PC-9 (cell line): ENCODE measurements at regions not wholly inside any gene's neighbourhood (a gene's known extent, or its start where the extent isn't known, plus 50 kb on each side); places are given as distances from the start of the nearest gene placed in this dataset.
"Not testable (repeated sequence)": the region's sequence is repeated elsewhere in the genome, so short reads cannot be mapped to it uniquely, and the experiment has no call there.

ENCODE experiments used
- BruUV-seq: library from RNA; stranded (reverse); fragments of 400-500 nt; replicated peaks from 2 replicates; lab custom pipeline; 2021; lab: Mats Ljungman, UMichigan
- CTCF ChIA-PET: fragments of 300-600 bp; sonication (Branson Sonifier 250); formaldehyde crosslinking; loops from one replicate; lab custom pipeline; 2022; ENCODE audit warnings: antibody characterized with exemption; lab: Charles Lee
- POLR2A ChIA-PET: fragments of 300-600 bp; sonication (Branson Sonifier 250); formaldehyde crosslinking; loops from one replicate; lab custom pipeline; 2022; ENCODE audit warnings: antibody characterized with exemption; ENCODE audit not compliant: unreplicated experiment; lab: Charles Lee
- DNase-seq, 2 experiments: peaks; one replicate each; pipeline versions ENCODE4 v3.0.0 to v3.0.0-alpha.2; 2015 to 2022; ENCODE audit warnings: mixed read lengths in 1 of 2
- H2AFZ ChIP-seq: fragments of 200-600 bp; sonication (generic); 2 replicates; pipeline ENCODE4 v1.8.1; 2017; ENCODE audit warnings: antibody characterized with exemption
- H3F3A ChIP-seq: fragments of 200-600 bp; sonication (generic); 2 replicates; pipeline ENCODE4 v1.8.1; 2017; ENCODE audit warnings: antibody characterized with exemption, mild to moderate bottlenecking, low read depth; ENCODE audit not compliant: insufficient read depth
- H3K27ac ChIP-seq: fragments of 200-600 bp; sonication (generic); 2 replicates; pipeline ENCODE4 v1.6.1; 2016; ENCODE audit warnings: mixed run types
- H3K27me3 ChIP-seq: fragments of 200-600 bp; sonication (generic); 2 replicates; pipeline ENCODE4 v1.6.1; 2016; ENCODE audit warnings: low read depth, mixed run types; ENCODE audit not compliant: insufficient read depth
- H3K36me3 ChIP-seq: fragments of 200-600 bp; sonication (generic); 2 replicates; pipeline ENCODE4 v1.6.1; 2016; ENCODE audit warnings: low read depth, mixed run types
- H3K4me1 ChIP-seq: fragments of 200-600 bp; sonication (generic); replicated peaks from 2 replicates; pipeline ENCODE4 v1.6.1; 2016; ENCODE audit warnings: mixed run types; ENCODE audit not compliant: insufficient read depth
- H3K4me2 ChIP-seq: fragments of 200-600 bp; sonication (generic); 2 replicates; pipeline ENCODE4 v1.6.1; 2017; ENCODE audit warnings: mixed run types
- H3K4me3 ChIP-seq: fragments of 200-600 bp; sonication (generic); 2 replicates; pipeline ENCODE4 v1.6.1; 2016; ENCODE audit warnings: mixed run types
- H3K79me2 ChIP-seq: fragments of 200-600 bp; sonication (generic); 2 replicates; pipeline ENCODE4 v1.6.1; 2017; ENCODE audit warnings: low read depth, mixed run types
- H3K9me2 ChIP-seq: fragments of 200-600 bp; sonication (generic); 2 replicates; pipeline ENCODE4 v1.8.1; 2017; ENCODE audit warnings: mild to moderate bottlenecking; ENCODE audit not compliant: insufficient read depth
- H3K9me3 ChIP-seq: fragments of 200-600 bp; sonication (generic); 2 replicates; pipeline ENCODE4 v1.8.1; 2016; ENCODE audit warnings: low read depth; ENCODE audit not compliant: insufficient read depth
- H4K20me1 ChIP-seq: fragments of 200-600 bp; sonication (generic); 2 replicates; pipeline ENCODE4 v1.8.1; 2017; ENCODE audit not compliant: insufficient read depth
- EZH2 ChIP-seq: fragments of 200-600 bp; sonication (generic); IDR thresholded peaks from 2 replicates; pipeline ENCODE4 v1.8.0; 2017; ENCODE audit warnings: antibody characterized with exemption, low read depth
- intact Hi-C: fragments of 100-400 bp; cut with micrococcal nuclease; formaldehyde crosslinking; loops from one replicate; pipeline ENCODE4 v1.10.0; 2022; ENCODE audit not compliant: unreplicated experiment
- TF ChIP-seq, protein P1 (sequence below): fragments of 200-600 bp; sonication (generic); conservative IDR thresholded peaks from 2 replicates; pipeline ENCODE4 v1.6.1; 2017; ENCODE audit warnings: mixed run types, antibody characterized with exemption, mild to moderate bottlenecking, moderate library complexity

- intact Hi-C loops = no loop called here
- CTCF ChIA-PET = no interaction called here
Measured at GRCh38 chr7:109646124-109646523, 1076.5 kb downstream of the DNAJB9 start.

DNA sequence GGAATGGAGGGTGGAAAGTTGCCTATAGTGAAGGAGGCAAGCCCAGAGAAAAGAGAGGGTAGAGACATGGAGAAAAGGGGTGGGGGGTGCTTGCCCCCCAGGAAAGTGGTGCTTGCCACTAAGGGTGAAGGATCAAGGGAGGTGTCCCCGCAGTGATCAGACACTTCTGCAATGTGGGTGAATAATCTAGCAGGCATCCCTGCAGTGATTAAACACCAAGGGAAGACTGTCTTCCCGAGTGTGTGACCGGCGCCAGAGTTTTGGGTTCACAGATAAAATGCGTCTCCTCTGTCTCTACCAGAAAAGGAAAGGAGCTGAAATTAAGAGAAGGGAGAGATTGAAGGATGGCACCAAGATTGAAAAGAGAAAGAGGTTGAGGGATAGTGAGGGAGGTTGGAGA, 1076.9 kb downstream of the DNAJB9 start:
- DNase-seq, H3K9me2 ChIP-seq, H3K4me2 ChIP-seq, H3F3A ChIP-seq, H3K27me3 ChIP-seq, POLR2A ChIA-PET, H3K36me3 ChIP-seq, H2AFZ ChIP-seq, H3K9me3 ChIP-seq, H3K79me2 ChIP-seq, H4K20me1 ChIP-seq, intact Hi-C loops, H3K4me3 ChIP-seq, CTCF ChIA-PET: not testable (repeated sequence)
- Histone ChIP-seq H3K4me1 (peaks cover 11% of the 10 kb centered on the region; the same call in 1 of the 2 replicates), H3K27ac (peak overlapping the region; percentile 34; the same call in 1 of the 2 replicates)
- BruUV-seq = TSS peak; percentile 76

More at GRCh38 chr7:109646124-109646523, 1076.5 kb downstream of the DNAJB9 start:
- POLR2A ChIA-PET = no interaction called here
- Histone ChIP-seq H3K27ac (no peak overlapping the region), H3K4me3 (no peak overlapping the region), H3K36me3 (no peaks in the 10 kb centered on the region), H3K4me2 (no peak overlapping the region), H2AFZ (no peak overlapping the region), H3K27me3 (no peaks in the 10 kb centered on the region), H3K4me1 (peaks cover 11% of the 10 kb centered on the region; the same call in 1 of the 2 replicates), H3F3A (no peaks in the 10 kb centered on the region), H4K20me1 (no peaks in the 10 kb centered on the region), H3K79me2 (no peaks in the 10 kb centered on the region), H3K9me3 (no peaks in the 10 kb centered on the region), H3K9me2 (no peaks in the 10 kb centered on the region)
- BruUV-seq = no TSS peak
- no peak for TF ChIP-seq EZH2
- TF ChIP-seq, protein P1, sequence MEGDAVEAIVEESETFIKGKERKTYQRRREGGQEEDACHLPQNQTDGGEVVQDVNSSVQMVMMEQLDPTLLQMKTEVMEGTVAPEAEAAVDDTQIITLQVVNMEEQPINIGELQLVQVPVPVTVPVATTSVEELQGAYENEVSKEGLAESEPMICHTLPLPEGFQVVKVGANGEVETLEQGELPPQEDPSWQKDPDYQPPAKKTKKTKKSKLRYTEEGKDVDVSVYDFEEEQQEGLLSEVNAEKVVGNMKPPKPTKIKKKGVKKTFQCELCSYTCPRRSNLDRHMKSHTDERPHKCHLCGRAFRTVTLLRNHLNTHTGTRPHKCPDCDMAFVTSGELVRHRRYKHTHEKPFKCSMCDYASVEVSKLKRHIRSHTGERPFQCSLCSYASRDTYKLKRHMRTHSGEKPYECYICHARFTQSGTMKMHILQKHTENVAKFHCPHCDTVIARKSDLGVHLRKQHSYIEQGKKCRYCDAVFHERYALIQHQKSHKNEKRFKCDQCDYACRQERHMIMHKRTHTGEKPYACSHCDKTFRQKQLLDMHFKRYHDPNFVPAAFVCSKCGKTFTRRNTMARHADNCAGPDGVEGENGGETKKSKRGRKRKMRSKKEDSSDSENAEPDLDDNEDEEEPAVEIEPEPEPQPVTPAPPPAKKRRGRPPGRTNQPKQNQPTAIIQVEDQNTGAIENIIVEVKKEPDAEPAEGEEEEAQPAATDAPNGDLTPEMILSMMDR = no peak
- DNase-seq = no peak

GRCh38 chr7:109647263-109647662, 1077.6 kb downstream of the DNAJB9 start:
- H4K20me1 ChIP-seq, H3K79me2 ChIP-seq, H3K9me2 ChIP-seq, H3K4me2 ChIP-seq, DNase-seq, POLR2A ChIA-PET, H3K9me3 ChIP-seq, H2AFZ ChIP-seq, BruUV-seq, intact Hi-C loops, H3K4me3 ChIP-seq, CTCF ChIA-PET, H3F3A ChIP-seq, H3K27me3 ChIP-seq, H3K36me3 ChIP-seq: not testable (repeated sequence)
- Histone ChIP-seq H3K27ac (peak overlapping the region; percentile 35; the same call in 1 of the 2 replicates), H3K4me1 (peaks cover 11% of the 10 kb centered on the region; the same call in 1 of the 2 replicates)

DNA sequence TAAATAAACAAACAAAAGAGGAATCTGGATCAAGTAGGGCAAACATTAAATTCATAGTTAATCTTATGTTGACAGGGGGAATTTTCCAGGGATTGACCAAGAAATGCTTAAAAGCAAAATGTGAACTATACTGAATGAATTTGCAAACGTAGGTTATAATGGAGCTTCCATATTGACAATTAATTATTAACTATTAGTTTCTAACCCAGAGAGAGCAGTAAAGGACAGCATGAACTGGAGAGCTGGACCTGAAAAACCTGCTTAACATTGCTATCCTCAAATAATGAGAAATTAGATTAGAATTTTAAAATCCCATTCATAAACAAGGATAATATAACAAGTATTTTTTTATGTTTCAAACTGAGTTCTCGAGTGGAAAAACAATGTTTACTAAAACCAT, 1089.6 kb downstream of the DNAJB9 start:
- Histone ChIP-seq H3K4me2 (no peak overlapping the region), H3K27me3 (no peaks in the 10 kb centered on the region), H2AFZ (no peak overlapping the region), H4K20me1 (no peaks in the 10 kb centered on the region), H3K9me3 (no peaks in the 10 kb centered on the region), H3K36me3 (no peaks in the 10 kb centered on the region), H3K27ac (no peak overlapping the region), H3K4me3 (no peak overlapping the region), H3K79me2 (no peaks in the 10 kb centered on the region), H3K9me2 (no peaks in the 10 kb centered on the region), H3K4me1 (no peaks in the 10 kb centered on the region), H3F3A (no peaks in the 10 kb centered on the region)
- BruUV-seq = no TSS peak
- DNase-seq = no peak
- no peak for TF ChIP-seq EZH2
- TF ChIP-seq, protein P1 = no peak
- intact Hi-C loops = no loop called here
- POLR2A ChIA-PET = no interaction called here
- CTCF ChIA-PET = no interaction called here
